ENCODE measurements at regions not wholly inside any gene's neighbourhood (a gene's known extent, or its start where the extent isn't known, plus 50 kb on each side); places are given as distances from the start of the nearest gene placed in this dataset.

DNA sequence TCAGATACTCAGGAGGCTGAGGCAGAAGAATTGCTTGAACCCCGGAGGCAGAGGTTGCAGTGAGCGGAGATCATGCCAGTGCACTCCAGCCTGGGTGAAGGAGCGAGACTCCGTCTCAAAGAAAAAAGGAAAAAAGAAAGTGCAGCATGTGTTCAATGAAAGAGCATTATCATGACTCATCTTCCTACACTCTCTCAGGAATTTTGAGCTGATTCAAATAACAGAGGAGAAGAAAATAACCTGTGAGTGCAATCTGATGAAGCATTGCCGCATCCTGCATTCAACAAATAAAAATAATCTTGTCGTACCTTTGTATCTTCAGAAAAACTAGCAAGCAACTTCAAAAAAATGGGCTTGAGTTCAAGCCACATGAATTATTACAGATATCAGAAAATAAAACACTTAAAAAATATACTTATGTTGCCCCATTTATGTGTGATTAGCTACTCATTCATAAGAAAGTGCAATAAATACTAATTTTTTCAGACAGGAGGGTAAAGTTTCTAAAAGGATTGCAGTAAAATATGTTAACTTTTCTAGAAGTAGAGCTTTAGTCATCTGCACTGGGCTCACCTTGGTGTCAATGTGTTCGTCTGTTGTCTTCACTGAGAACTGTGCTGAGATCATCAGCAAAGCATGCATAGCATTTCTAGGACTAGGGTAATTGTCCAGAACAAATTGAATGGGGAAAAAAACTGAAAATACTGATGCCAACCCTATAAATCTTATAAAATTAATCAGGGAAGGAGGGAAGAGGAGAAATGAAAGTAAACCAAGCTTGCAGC, 90.4 kb upstream of the VCX3B start:
- TF ChIP-seq CTCF (IDR thresholded peaks at IDR 0.05) (no peak), POLR2A (IDR thresholded peaks at IDR 0.05) (no peak)
